AG10803 (cell line): ENCODE measurements at regions not wholly inside any gene's neighbourhood (a gene's known extent, or its start where the extent isn't known, plus 50 kb on each side); places are given as distances from the start of the nearest gene placed in this dataset.

ENCODE experiments used
- DNase-seq: peaks from one replicate; pipeline ENCODE4 v3.0.0; 2010; ENCODE audit warnings: low read depth
- H3K4me3 ChIP-seq: 2 replicates; pipeline ENCODE4 v1.5.1; 2011; ENCODE audit warnings: mild to moderate bottlenecking, low read length, control low read depth
- TF ChIP-seq, protein P1 (sequence below): conservative IDR thresholded peaks from 2 replicates; pipeline ENCODE4 v1.5.1; 2011; ENCODE audit warnings: mild to moderate bottlenecking, low read length, control low read depth, inconsistent platforms

GRCh38 chr2:57804971-57805370, 241.6 kb upstream of the VRK2 start:
- H3K4me3 ChIP-seq = no peak overlapping the region
- no peak for DNase-seq
- TF ChIP-seq, protein P1, sequence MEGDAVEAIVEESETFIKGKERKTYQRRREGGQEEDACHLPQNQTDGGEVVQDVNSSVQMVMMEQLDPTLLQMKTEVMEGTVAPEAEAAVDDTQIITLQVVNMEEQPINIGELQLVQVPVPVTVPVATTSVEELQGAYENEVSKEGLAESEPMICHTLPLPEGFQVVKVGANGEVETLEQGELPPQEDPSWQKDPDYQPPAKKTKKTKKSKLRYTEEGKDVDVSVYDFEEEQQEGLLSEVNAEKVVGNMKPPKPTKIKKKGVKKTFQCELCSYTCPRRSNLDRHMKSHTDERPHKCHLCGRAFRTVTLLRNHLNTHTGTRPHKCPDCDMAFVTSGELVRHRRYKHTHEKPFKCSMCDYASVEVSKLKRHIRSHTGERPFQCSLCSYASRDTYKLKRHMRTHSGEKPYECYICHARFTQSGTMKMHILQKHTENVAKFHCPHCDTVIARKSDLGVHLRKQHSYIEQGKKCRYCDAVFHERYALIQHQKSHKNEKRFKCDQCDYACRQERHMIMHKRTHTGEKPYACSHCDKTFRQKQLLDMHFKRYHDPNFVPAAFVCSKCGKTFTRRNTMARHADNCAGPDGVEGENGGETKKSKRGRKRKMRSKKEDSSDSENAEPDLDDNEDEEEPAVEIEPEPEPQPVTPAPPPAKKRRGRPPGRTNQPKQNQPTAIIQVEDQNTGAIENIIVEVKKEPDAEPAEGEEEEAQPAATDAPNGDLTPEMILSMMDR = no peak

DNA sequence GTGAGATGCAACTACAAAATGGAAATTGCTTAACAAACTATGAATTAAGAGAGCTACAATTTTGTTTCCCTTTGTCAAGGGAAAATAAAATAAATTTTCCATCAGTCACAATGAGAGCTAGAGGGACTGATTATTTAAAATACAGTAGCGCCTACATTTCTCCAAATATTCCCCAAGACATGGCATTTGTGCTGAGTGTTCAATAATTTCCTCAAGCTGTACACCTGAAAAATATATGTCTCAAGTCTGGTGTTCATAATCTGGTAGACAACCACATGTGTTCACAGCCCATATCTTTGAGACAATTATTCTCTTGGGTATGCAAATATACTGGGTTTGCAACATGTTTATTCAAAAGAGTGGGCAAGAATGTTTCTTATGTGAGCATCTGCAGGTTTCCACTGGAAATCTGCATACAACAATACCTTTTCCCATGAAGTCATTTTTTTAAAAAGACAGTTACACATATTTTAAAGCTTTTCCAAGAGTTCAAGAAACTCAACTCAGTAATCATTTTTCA, 240.1 kb upstream of the VRK2 start:
- no peak overlapping the region for H3K4me3 ChIP-seq
- TF ChIP-seq, protein P1 = no peak
- no peak for DNase-seq

DNA sequence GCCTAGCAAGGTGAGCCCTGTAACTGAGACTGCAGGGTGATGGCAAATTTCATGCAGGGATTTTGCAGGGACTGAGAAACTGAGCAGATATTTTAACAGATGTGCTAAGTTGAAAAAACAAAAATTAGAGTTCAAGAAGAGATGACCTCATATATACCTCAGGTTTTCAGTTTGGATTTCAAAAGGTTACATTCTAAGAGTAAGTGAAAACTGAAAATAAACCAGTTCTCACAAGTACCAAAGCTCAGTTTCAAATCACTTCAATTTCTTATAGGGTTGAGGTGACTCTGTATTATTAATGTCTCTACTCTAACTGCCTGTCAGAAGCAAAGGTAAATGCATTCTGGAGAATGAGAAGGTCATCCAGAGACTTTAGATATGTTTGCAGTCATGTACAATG, 237.4 kb upstream of the VRK2 start:
- no peak for DNase-seq
- TF ChIP-seq, protein P1 = no peak
- no peak overlapping the region for H3K4me3 ChIP-seq

GRCh38 chr2:57821088-57821487, 225.5 kb upstream of the VRK2 start:
- H3K4me3 ChIP-seq = no peak overlapping the region
- TF ChIP-seq, protein P1 = no peak
- no peak for DNase-seq

GRCh38 chr2:57828221-57828620, 218.4 kb upstream of the VRK2 start:
- TF ChIP-seq, protein P1 = no peak
- DNase-seq = no peak
- H3K4me3 ChIP-seq = no peak overlapping the region

GRCh38 chr2:57834666-57835065, 211.9 kb upstream of the VRK2 start:
- no peak for DNase-seq
- TF ChIP-seq, protein P1 = no peak
- no peak overlapping the region for H3K4me3 ChIP-seq

- H3K4me3 ChIP-seq = no peak overlapping the region
- peak; percentile 28 for DNase-seq
- TF ChIP-seq, protein P1 = no peak
Observed at GRCh38 chr2:57842531-57842930, 204.1 kb upstream of the VRK2 start.
